ENCODE measurements at regions not wholly inside any gene's neighbourhood (a gene's known extent, or its start where the extent isn't known, plus 50 kb on each side); places are given as distances from the start of the nearest gene placed in this dataset.

- H3K79me2 ChIP-seq (replicated peaks; ENCODE audit: insufficient read depth), result no peaks in the 10 kb centered on the region
- no peaks in the 10 kb centered on the region for H3K36me3 ChIP-seq (ENCODE audit: insufficient read depth)
- H3K27ac ChIP-seq (ENCODE audit: low read depth), result no peak overlapping the region
- H3K27ac Mint-ChIP-seq, result no peak overlapping the region
- no peak overlapping the region for H3K4me3 ChIP-seq
- TF ChIP-seq ZNF462 (CRISPR knock-in tag; IDR thresholded peaks at IDR 0.05) (no peak), EZH2 (IDR thresholded peaks at IDR 0.05; ENCODE audit: low read depth, unreplicated experiment) (no peak), CREB1 (CRISPR knock-in tag; IDR thresholded peaks at IDR 0.05; ENCODE audit: low read depth) (no peak), ETS1 (IDR thresholded peaks at IDR 0.05) (no peak), ZNF331 (CRISPR knock-in tag; IDR thresholded peaks at IDR 0.05; ENCODE audit: low read depth) (no peak), STAT1 (IDR thresholded peaks at IDR 0.05; ENCODE audit: unreplicated experiment) (no peak), NANOG (IDR thresholded peaks at IDR 0.05; ENCODE audit: borderline replicate concordance) (no peak), ZNF114 (CRISPR knock-in tag; IDR thresholded peaks at IDR 0.05) (no peak), CTCF (conservative IDR thresholded peaks at IDR 0.05; ENCODE audit: low read depth in 2 of 2) (no peak), EZH2phosphoT487 (IDR thresholded peaks at IDR 0.05; ENCODE audit: unreplicated experiment) (no peak), REST (IDR thresholded peaks at IDR 0.05; ENCODE audit: unreplicated experiment) (no peak)
- H3K27me3 ChIP-seq (ENCODE audit: insufficient read depth), result no peaks in the 10 kb centered on the region
- H3F3A ChIP-seq (replicated peaks; ENCODE audit: low read depth), result no peaks in the 10 kb centered on the region
- no peak overlapping the region for H3K4me3 Mint-ChIP-seq
- H3K4me1 Mint-ChIP-seq, result peaks cover 11% of the 10 kb centered on the region
- no peaks in the 10 kb centered on the region for H3K36me3 Mint-ChIP-seq (ENCODE audit: low read depth)
- peaks cover 3% of the 10 kb centered on the region for H3K27me3 Mint-ChIP-seq (ENCODE audit: insufficient read depth, low read depth, poor library complexity)
- no peaks in the 10 kb centered on the region for H3K9me3 Mint-ChIP-seq
- H3K4me2 ChIP-seq, result no peak overlapping the region
- no peak for ATAC-seq
- H2AFZ ChIP-seq, result no peak overlapping the region
- no peaks in the 10 kb centered on the region for H3K4me1 ChIP-seq (ENCODE audit: insufficient read depth)
- H3K9me2 ChIP-seq (ENCODE audit: insufficient read depth), result no peaks in the 10 kb centered on the region
- H4K20me1 ChIP-seq (replicated peaks; ENCODE audit: insufficient read depth), result no peaks in the 10 kb centered on the region
- DNase-seq (ENCODE audit: low spot score), result no peak
Measured at GRCh38 chr7:41193738-41194282, 509.1 kb downstream of the INHBA start.

All from GM23338 (cell line).